ENCODE measurements at regions not wholly inside any gene's neighbourhood (a gene's known extent, or its start where the extent isn't known, plus 50 kb on each side); places are given as distances from the start of the nearest gene placed in this dataset.

DNA sequence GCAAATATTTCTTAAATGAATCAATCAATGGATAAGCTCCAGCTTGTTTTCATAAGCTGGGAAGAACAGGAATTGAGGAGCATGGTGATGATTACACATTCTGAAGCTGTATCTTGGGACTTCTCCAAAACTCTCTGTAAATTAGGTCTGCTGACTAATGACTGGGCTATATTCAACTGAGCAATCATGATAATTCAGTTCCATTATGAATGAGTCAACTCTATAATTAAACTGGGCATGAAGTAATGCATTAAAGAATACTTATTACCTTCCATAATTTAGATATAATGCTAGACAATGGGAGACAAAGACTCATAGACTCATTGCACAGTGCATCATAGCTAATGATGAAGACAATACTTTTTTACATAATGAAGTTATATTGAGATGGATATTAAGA is 207.4 kb downstream of the CBLN2 start:
- TF ChIP-seq, protein P1, sequence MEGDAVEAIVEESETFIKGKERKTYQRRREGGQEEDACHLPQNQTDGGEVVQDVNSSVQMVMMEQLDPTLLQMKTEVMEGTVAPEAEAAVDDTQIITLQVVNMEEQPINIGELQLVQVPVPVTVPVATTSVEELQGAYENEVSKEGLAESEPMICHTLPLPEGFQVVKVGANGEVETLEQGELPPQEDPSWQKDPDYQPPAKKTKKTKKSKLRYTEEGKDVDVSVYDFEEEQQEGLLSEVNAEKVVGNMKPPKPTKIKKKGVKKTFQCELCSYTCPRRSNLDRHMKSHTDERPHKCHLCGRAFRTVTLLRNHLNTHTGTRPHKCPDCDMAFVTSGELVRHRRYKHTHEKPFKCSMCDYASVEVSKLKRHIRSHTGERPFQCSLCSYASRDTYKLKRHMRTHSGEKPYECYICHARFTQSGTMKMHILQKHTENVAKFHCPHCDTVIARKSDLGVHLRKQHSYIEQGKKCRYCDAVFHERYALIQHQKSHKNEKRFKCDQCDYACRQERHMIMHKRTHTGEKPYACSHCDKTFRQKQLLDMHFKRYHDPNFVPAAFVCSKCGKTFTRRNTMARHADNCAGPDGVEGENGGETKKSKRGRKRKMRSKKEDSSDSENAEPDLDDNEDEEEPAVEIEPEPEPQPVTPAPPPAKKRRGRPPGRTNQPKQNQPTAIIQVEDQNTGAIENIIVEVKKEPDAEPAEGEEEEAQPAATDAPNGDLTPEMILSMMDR (IDR thresholded peaks at IDR 0.05), result no peak
- TF ChIP-seq EZH2 (IDR thresholded peaks at IDR 0.05) (no peak), EZH2phosphoT487 (IDR thresholded peaks at IDR 0.05) (no peak)
